ENCODE measurements at regions not wholly inside any gene's neighbourhood (a gene's known extent, or its start where the extent isn't known, plus 50 kb on each side); places are given as distances from the start of the nearest gene placed in this dataset.

DNA sequence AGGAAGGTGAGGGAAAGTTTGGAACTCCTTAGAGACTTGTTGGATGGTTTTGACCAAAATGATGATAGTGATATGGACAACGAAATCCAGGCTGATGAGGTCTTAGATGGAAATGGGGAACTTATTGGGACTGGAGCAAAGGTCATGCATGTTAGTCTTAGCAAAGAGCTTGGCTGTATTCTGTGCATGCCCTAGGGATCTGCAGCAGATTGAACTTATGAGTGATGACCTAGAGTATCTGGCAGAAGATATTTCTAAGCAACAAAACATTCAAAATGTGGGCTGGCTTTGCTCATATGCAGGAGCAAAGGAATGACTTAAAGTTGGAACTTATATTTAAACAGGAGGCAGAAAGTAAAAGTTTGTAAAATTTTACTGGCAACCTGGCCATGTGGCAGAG lies 489.3 kb upstream of the DIPK2B start:
- H3K4me2 ChIP-seq: no peak overlapping the region
- no peaks in the 10 kb centered on the region for H4K20me1 ChIP-seq
- H3K9ac ChIP-seq: no peak overlapping the region
- H3K27me3 ChIP-seq: no peaks in the 10 kb centered on the region
- H3K4me3 ChIP-seq: no peak overlapping the region
- 0 out of 2 replicates have a peak, but pooled peaks cover 13% of the 10 kb centered on the region for H3K9me3 ChIP-seq
- TF ChIP-seq Cebpa-rat (IDR thresholded peaks at IDR 0.05): no peak
- H3K36me3 ChIP-seq: no peaks in the 10 kb centered on the region
- no peaks in the 10 kb centered on the region for H3K4me1 ChIP-seq
- no peak overlapping the region for H3K27ac ChIP-seq

DNA sequence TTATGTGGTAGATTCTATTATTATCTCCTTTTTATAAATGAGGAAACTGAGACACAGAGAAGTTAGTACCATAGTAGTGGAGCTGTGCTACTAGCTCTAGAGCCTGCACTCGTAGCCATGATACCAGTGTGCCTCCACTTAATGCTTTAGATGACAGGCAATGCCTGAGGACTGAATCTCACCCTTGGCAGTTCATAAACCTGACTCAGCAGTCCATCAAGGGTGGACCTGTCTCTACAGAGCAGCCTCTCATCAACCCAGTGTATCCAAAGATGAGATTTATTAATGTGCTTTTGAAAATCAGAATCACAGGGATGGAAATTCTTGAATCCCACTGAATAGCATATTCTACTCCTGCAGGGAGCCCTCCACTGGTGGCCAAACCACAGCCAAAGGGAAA lies 483.2 kb upstream of the DIPK2B start:
- H3K4me2 ChIP-seq: no peak overlapping the region
- no peak overlapping the region for H3K4me3 ChIP-seq
- no peak for TF ChIP-seq Cebpa-rat (IDR thresholded peaks at IDR 0.05)
- H3K9me3 ChIP-seq: no peaks in the 10 kb centered on the region
- H4K20me1 ChIP-seq: no peaks in the 10 kb centered on the region
- no peaks in the 10 kb centered on the region for H3K4me1 ChIP-seq
- no peak overlapping the region for H3K27ac ChIP-seq
- H3K36me3 ChIP-seq: no peaks in the 10 kb centered on the region
- H3K9ac ChIP-seq: no peak overlapping the region
- H3K27me3 ChIP-seq: no peaks in the 10 kb centered on the region

DNA sequence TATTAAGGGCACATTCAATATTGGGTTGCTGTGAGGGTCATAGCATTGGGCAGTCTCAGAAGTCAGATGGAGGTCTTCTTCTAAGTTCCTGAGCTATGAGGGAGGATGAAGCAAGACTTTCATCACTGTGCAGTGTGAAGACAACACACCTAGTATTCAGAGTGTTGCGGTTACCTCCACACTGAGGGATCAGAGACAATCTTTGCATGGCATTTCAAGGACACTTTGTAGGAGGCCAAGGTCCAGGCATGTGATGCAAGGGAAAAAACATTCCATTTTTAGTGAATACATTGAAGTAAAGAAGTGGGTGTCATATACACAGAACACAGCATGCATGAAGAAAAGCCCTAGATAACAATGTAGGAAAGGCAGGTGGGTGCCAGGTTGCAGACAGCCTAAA lies 481.2 kb upstream of the DIPK2B start:
- H3K27me3 ChIP-seq: no peaks in the 10 kb centered on the region
- no peaks in the 10 kb centered on the region for H4K20me1 ChIP-seq
- no peaks in the 10 kb centered on the region for H3K4me1 ChIP-seq
- no peak overlapping the region for H3K4me3 ChIP-seq
- H3K27ac ChIP-seq: no peak overlapping the region
- H3K9me3 ChIP-seq: no peaks in the 10 kb centered on the region
- TF ChIP-seq Cebpa-rat (IDR thresholded peaks at IDR 0.05): no peak
- no peak overlapping the region for H3K9ac ChIP-seq
- H3K36me3 ChIP-seq: no peaks in the 10 kb centered on the region
- no peak overlapping the region for H3K4me2 ChIP-seq

DNA sequence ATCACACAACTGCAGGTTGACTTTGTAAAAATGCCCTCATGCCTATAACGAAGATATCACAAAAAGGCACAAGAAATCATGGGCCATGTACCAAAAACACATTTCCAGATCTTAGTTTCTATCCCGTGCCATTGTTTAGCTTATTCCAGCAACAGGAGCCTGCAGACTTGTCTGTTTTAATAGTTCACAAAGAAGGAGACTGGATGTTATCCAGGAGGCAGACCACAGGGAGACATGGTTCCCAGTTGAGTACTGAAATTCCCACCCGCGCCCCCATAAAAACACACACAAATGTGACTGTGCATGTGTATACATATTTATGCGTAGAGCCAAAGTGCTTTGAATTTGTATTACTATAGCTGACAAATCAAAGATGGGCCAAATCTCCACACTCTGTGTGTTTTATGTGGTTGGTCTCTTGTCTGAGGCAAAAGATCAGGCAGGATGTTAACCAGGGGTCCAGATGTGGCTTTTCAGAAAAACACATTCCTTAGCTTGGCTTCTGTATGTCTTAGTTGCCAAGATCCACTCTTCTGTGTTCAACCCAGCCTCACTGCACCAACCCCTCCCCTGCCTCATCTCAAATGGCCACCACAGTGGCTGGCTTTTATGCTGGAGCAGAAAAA lies 469.2 kb upstream of the DIPK2B start:
- no peaks in the 10 kb centered on the region for H4K20me1 ChIP-seq
- no peaks in the 10 kb centered on the region for H3K36me3 ChIP-seq
- H3K27me3 ChIP-seq: no peaks in the 10 kb centered on the region
- H3K4me3 ChIP-seq: no peak overlapping the region
- H3K27ac ChIP-seq: no peak overlapping the region
- H3K9ac ChIP-seq: no peak overlapping the region
- no peaks in the 10 kb centered on the region for H3K4me1 ChIP-seq
- H3K9me3 ChIP-seq: peaks cover 20% of the 10 kb centered on the region
- TF ChIP-seq Cebpa-rat (IDR thresholded peaks at IDR 0.05): no peak
- H3K4me2 ChIP-seq: no peak overlapping the region

DNA sequence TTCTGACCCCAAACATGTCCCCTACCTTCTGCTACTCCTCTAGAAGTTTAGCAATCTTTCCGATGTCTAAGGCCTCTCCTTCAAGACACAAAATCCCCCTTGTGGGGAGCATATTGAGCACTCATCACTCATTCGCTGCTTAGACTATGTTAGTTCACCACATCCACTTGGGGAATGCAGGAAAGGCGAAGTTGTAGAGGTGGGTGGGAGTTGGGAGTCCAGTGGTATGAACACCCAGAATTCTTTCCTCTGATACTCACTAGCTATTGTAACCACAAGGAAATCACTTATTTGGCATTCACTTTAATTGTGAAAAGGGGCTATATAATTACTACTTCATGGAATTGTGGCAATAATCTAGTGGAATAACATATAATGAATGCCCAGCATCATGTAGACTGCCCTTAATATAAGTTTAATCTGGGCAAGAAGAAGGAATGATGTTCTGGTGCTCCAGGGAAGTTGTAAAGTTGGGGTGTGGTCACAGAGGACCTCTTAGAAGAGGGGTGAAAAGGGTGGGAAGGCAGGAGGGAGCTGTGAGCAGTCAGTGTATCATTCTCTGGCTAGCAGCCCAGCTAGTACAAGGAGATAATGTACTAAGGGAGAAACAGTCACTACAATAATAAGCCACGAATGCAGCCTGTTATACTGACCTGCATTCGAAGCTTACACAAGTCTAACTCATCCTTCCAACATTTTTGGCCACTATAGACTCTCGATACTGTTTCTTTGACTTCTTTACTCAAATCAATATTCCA lies 468.2 kb upstream of the DIPK2B start:
- no peaks in the 10 kb centered on the region for H3K36me3 ChIP-seq
- peaks cover 21% of the 10 kb centered on the region for H3K9me3 ChIP-seq
- TF ChIP-seq Cebpa-rat (IDR thresholded peaks at IDR 0.05): no peak
- H3K4me3 ChIP-seq: no peak overlapping the region
- H3K27me3 ChIP-seq: no peaks in the 10 kb centered on the region
- no peak overlapping the region for H3K27ac ChIP-seq
- H4K20me1 ChIP-seq: no peaks in the 10 kb centered on the region
- no peak overlapping the region for H3K9ac ChIP-seq
- no peak overlapping the region for H3K4me2 ChIP-seq
- H3K4me1 ChIP-seq: no peaks in the 10 kb centered on the region

DNA sequence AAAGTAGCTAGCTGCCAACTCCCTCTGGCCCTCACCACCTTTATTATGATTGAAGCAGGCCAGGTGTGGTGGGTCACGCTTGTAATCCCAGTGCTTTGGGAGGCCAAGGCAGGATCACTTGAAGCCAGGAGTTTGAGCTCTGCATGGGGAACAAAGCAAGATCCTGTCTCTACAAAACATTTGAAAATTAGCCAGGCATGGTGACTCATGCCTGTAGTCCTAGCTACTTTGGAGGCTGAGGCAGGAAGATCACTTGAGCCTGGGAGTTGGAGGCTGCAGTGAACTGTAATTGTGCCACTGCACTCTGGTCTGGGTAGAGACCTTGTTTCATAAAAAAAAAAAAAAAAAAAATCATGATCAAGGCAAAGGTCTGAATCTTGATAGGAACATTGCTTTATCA lies 467.0 kb upstream of the DIPK2B start:
- no peaks in the 10 kb centered on the region for H3K36me3 ChIP-seq
- no peak for TF ChIP-seq Cebpa-rat (IDR thresholded peaks at IDR 0.05)
- H3K27me3 ChIP-seq: no peaks in the 10 kb centered on the region
- no peaks in the 10 kb centered on the region for H4K20me1 ChIP-seq
- H3K27ac ChIP-seq: no peak overlapping the region
- H3K4me3 ChIP-seq: no peak overlapping the region
- peaks cover 10% of the 10 kb centered on the region for H3K9me3 ChIP-seq
- no peak overlapping the region for H3K4me2 ChIP-seq
- no peaks in the 10 kb centered on the region for H3K4me1 ChIP-seq
- no peak overlapping the region for H3K9ac ChIP-seq

DNA sequence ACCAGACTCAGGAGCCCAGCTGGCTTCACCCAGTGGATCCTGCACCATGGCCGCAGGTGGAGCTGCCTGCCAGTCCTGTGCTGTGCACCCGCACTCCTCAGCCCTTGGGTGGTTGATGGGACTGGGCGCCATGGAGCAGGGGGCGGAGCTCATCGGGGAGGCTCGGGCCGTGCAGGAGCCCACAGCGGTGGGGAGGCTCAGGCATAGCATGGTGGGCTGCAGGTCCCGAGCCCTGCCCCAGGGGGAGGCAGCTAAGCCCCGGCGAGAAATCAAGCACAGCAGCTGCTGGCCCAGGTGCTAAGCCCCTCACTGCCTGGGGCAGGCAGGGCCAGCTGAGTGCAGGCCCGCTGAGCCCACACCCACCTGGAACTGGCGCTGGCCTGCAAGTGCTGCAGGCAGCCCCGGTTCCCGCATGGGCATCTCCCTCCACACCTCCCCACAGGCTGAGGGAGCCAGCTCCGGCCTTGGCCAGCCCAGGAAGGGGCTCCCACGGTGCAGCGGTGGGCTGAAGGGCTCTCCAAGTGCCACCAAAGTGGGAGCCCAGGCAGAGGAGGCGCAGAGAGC lies 464.1 kb upstream of the DIPK2B start:
- Histone ChIP-seq H3K27ac (no peak overlapping the region), H3K4me1 (no peaks in the 10 kb centered on the region), H3K36me3 (no peaks in the 10 kb centered on the region), H3K9me3 (peaks cover 13% of the 10 kb centered on the region), H3K4me3 (no peak overlapping the region), H3K9ac (no peak overlapping the region), H4K20me1 (no peaks in the 10 kb centered on the region), H3K4me2 (no peak overlapping the region), H3K27me3 (no peaks in the 10 kb centered on the region)
- no peak for TF ChIP-seq Cebpa-rat (IDR thresholded peaks at IDR 0.05)

DNA sequence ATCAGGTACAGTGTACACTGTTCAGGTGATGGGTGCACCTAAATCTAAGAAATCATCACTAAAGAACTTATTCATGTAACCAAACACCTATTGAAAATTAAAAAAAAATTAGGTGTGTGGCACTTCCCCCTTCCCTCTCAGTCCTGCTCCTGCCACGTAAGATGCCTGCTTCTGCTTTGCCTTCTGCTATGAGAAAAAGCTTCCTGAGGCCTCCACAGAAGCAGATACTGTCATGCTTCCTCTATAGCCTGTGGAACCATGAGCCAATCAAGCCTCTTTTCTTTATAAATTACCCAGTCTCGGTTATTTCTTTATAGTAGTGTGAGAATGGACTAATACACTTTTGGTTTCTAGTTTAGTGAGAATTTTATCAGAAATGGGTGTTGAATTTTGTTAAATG lies 459.8 kb upstream of the DIPK2B start:
- no peaks in the 10 kb centered on the region for H3K27me3 ChIP-seq
- H3K4me3 ChIP-seq: no peak overlapping the region
- no peaks in the 10 kb centered on the region for H3K36me3 ChIP-seq
- no peaks in the 10 kb centered on the region for H3K4me1 ChIP-seq
- H3K4me2 ChIP-seq: no peak overlapping the region
- H3K27ac ChIP-seq: no peak overlapping the region
- no peak overlapping the region for H3K9ac ChIP-seq
- peaks cover 35% of the 10 kb centered on the region for H3K9me3 ChIP-seq
- no peaks in the 10 kb centered on the region for H4K20me1 ChIP-seq
- TF ChIP-seq Cebpa-rat (IDR thresholded peaks at IDR 0.05): no peak

DNA sequence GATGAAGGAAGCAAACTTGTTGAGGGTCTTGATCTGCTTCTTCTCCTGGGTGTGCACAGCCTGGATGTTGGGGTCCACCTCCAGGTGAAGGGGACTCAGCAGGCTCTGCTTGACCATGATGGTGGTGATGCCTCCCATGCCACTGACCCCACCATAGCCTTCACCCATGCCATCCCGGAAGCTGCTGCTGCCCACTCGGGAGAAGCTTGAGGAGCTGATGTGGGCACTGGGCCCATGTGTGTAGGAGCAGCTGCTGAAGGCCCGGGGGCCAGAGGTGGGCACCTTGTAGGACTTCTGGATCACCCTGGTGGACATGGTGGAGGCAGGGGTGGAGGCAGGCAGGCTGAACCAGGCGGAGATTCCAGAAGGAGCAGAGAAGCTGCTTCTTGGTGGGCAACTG lies 432.7 kb upstream of the DIPK2B start:
- no peaks in the 10 kb centered on the region for H3K36me3 ChIP-seq
- no peak overlapping the region for H3K9ac ChIP-seq
- H3K4me1 ChIP-seq: no peaks in the 10 kb centered on the region
- no peak for TF ChIP-seq Cebpa-rat (IDR thresholded peaks at IDR 0.05)
- no peaks in the 10 kb centered on the region for H3K27me3 ChIP-seq
- H3K4me2 ChIP-seq: no peak overlapping the region
- no peaks in the 10 kb centered on the region for H4K20me1 ChIP-seq
- no peak overlapping the region for H3K4me3 ChIP-seq
- H3K27ac ChIP-seq: no peak overlapping the region
- H3K9me3 ChIP-seq: peaks cover 17% of the 10 kb centered on the region

DNA sequence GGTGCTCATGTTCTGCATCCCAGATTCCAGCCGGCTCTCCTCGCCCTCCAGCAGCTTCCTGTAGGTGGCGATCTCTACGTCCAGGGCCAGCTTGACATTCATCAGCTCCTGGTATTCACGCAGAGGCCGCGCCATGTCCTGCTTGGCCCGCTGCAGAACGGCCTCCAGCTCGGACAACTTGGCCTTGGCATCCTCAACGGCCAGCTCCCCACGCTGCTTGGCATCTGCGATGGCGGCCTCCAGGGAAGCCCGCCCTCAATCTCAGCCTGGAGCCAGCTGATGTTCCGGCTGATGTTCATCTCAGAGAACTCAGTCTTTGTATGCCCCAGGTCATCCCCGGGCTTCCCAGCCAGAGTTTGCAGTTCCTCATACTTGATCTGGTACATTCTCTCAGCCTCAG lies 431.8 kb upstream of the DIPK2B start:
- H3K4me1 ChIP-seq: no peaks in the 10 kb centered on the region
- H3K4me3 ChIP-seq: no peak overlapping the region
- peaks cover 17% of the 10 kb centered on the region for H3K9me3 ChIP-seq
- no peak overlapping the region for H3K27ac ChIP-seq
- no peak overlapping the region for H3K9ac ChIP-seq
- no peak for TF ChIP-seq Cebpa-rat (IDR thresholded peaks at IDR 0.05)
- H4K20me1 ChIP-seq: no peaks in the 10 kb centered on the region
- H3K27me3 ChIP-seq: no peaks in the 10 kb centered on the region
- no peak overlapping the region for H3K4me2 ChIP-seq
- H3K36me3 ChIP-seq: no peaks in the 10 kb centered on the region
